ENCODE measurements at regions not wholly inside any gene's neighbourhood (a gene's known extent, or its start where the extent isn't known, plus 50 kb on each side); places are given as distances from the start of the nearest gene placed in this dataset.

DNA sequence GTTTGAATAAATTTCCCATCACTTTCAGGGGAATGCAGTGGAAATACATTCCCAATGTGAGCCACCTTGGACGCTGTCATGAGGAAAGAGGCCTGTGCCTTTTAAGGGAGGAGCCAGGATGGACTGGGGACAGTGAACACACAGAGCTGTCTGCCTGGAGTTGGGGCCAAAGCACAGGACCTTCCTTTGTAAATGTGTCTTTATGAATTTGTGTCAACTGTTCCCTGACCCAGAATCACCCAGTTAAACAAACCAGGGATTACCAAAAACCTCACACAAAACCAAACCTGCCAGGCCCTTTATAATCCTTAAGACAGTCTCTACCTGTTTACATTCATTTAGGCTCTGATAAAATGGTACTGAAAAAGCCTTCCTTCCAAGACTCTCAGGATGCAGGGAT is 513.7 kb downstream of the MAFB start (continued):
- TF ChIP-seq, protein P1, sequence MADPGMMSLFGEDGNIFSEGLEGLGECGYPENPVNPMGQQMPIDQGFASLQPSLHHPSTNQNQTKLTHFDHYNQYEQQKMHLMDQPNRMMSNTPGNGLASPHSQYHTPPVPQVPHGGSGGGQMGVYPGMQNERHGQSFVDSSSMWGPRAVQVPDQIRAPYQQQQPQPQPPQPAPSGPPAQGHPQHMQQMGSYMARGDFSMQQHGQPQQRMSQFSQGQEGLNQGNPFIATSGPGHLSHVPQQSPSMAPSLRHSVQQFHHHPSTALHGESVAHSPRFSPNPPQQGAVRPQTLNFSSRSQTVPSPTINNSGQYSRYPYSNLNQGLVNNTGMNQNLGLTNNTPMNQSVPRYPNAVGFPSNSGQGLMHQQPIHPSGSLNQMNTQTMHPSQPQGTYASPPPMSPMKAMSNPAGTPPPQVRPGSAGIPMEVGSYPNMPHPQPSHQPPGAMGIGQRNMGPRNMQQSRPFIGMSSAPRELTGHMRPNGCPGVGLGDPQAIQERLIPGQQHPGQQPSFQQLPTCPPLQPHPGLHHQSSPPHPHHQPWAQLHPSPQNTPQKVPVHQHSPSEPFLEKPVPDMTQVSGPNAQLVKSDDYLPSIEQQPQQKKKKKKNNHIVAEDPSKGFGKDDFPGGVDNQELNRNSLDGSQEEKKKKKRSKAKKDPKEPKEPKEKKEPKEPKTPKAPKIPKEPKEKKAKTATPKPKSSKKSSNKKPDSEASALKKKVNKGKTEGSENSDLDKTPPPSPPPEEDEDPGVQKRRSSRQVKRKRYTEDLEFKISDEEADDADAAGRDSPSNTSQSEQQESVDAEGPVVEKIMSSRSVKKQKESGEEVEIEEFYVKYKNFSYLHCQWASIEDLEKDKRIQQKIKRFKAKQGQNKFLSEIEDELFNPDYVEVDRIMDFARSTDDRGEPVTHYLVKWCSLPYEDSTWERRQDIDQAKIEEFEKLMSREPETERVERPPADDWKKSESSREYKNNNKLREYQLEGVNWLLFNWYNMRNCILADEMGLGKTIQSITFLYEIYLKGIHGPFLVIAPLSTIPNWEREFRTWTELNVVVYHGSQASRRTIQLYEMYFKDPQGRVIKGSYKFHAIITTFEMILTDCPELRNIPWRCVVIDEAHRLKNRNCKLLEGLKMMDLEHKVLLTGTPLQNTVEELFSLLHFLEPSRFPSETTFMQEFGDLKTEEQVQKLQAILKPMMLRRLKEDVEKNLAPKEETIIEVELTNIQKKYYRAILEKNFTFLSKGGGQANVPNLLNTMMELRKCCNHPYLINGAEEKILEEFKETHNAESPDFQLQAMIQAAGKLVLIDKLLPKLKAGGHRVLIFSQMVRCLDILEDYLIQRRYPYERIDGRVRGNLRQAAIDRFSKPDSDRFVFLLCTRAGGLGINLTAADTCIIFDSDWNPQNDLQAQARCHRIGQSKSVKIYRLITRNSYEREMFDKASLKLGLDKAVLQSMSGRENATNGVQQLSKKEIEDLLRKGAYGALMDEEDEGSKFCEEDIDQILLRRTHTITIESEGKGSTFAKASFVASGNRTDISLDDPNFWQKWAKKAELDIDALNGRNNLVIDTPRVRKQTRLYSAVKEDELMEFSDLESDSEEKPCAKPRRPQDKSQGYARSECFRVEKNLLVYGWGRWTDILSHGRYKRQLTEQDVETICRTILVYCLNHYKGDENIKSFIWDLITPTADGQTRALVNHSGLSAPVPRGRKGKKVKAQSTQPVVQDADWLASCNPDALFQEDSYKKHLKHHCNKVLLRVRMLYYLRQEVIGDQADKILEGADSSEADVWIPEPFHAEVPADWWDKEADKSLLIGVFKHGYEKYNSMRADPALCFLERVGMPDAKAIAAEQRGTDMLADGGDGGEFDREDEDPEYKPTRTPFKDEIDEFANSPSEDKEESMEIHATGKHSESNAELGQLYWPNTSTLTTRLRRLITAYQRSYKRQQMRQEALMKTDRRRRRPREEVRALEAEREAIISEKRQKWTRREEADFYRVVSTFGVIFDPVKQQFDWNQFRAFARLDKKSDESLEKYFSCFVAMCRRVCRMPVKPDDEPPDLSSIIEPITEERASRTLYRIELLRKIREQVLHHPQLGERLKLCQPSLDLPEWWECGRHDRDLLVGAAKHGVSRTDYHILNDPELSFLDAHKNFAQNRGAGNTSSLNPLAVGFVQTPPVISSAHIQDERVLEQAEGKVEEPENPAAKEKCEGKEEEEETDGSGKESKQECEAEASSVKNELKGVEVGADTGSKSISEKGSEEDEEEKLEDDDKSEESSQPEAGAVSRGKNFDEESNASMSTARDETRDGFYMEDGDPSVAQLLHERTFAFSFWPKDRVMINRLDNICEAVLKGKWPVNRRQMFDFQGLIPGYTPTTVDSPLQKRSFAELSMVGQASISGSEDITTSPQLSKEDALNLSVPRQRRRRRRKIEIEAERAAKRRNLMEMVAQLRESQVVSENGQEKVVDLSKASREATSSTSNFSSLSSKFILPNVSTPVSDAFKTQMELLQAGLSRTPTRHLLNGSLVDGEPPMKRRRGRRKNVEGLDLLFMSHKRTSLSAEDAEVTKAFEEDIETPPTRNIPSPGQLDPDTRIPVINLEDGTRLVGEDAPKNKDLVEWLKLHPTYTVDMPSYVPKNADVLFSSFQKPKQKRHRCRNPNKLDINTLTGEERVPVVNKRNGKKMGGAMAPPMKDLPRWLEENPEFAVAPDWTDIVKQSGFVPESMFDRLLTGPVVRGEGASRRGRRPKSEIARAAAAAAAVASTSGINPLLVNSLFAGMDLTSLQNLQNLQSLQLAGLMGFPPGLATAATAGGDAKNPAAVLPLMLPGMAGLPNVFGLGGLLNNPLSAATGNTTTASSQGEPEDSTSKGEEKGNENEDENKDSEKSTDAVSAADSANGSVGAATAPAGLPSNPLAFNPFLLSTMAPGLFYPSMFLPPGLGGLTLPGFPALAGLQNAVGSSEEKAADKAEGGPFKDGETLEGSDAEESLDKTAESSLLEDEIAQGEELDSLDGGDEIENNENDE (IDR thresholded peaks at IDR 0.05; ENCODE audit: insufficient replicate concordance, low read length), result no peak
